ENCODE measurements at regions not wholly inside any gene's neighbourhood (a gene's known extent, or its start where the extent isn't known, plus 50 kb on each side); places are given as distances from the start of the nearest gene placed in this dataset.

DNA sequence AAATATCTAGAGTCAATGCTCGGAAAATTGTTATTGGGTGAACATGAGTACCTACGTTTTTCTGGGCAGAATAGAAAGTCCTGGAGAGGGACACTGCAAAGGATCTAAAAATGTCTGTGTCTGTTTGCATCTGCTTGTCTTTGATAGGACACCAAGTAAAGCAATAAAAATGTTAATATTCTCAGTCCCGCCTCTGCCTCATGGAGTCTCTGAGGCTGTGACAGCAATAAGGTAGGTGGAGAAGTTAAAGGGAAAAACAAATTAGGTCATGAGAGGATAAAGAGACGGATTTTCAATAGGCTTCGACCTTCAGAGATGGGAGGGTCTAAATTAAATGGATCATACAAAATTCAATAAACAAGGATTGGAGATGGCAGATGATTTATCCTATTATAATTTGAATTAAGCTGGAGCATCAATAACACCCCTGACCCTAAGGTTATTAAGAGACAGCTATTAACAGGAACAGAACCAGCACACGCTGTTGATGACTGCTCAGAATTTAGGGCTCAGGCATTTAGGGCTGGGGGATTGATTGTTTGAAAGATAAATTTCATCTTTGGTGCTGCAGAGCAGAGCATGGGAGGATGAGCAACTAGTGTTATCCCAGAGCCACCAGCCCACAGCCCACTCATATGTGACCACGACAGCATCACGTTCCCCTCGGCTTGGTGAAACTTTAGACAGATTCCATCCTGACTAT, 620.3 kb upstream of the CDH4 start:
- TF ChIP-seq FOXP2 (optimal IDR thresholded peaks at IDR 0.05; ENCODE audit: borderline replicate concordance, extremely low read depth, extremely low read length, insufficient read depth) (no peak), SIN3A (IDR thresholded peaks at IDR 0.05; ENCODE audit: borderline replicate concordance, insufficient read depth, low read length) (no peak), POLR2AphosphoS5 (IDR thresholded peaks at IDR 0.05; ENCODE audit: low read depth, low read length) (no peak), TAF1 (IDR thresholded peaks at IDR 0.05; ENCODE audit: borderline replicate concordance, insufficient read depth, low read length) (no peak)
- TF ChIP-seq, protein P1, sequence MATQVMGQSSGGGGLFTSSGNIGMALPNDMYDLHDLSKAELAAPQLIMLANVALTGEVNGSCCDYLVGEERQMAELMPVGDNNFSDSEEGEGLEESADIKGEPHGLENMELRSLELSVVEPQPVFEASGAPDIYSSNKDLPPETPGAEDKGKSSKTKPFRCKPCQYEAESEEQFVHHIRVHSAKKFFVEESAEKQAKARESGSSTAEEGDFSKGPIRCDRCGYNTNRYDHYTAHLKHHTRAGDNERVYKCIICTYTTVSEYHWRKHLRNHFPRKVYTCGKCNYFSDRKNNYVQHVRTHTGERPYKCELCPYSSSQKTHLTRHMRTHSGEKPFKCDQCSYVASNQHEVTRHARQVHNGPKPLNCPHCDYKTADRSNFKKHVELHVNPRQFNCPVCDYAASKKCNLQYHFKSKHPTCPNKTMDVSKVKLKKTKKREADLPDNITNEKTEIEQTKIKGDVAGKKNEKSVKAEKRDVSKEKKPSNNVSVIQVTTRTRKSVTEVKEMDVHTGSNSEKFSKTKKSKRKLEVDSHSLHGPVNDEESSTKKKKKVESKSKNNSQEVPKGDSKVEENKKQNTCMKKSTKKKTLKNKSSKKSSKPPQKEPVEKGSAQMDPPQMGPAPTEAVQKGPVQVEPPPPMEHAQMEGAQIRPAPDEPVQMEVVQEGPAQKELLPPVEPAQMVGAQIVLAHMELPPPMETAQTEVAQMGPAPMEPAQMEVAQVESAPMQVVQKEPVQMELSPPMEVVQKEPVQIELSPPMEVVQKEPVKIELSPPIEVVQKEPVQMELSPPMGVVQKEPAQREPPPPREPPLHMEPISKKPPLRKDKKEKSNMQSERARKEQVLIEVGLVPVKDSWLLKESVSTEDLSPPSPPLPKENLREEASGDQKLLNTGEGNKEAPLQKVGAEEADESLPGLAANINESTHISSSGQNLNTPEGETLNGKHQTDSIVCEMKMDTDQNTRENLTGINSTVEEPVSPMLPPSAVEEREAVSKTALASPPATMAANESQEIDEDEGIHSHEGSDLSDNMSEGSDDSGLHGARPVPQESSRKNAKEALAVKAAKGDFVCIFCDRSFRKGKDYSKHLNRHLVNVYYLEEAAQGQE (IDR thresholded peaks at IDR 0.05; ENCODE audit: insufficient read depth in 1 of 2, low read depth in 2 of 2, low read length in 2 of 2) = no peak

- TF ChIP-seq, protein P1 (IDR thresholded peaks at IDR 0.05; ENCODE audit: insufficient read depth in 1 of 2, low read depth in 2 of 2, low read length in 2 of 2) = no peak
- TF ChIP-seq FOXP2 (optimal IDR thresholded peaks at IDR 0.05; ENCODE audit: borderline replicate concordance, extremely low read depth, extremely low read length, insufficient read depth) = no peak
- no peak for TF ChIP-seq POLR2AphosphoS5 (IDR thresholded peaks at IDR 0.05; ENCODE audit: low read depth, low read length)
- no peak for TF ChIP-seq TAF1 (IDR thresholded peaks at IDR 0.05; ENCODE audit: borderline replicate concordance, insufficient read depth, low read length)
- TF ChIP-seq SIN3A (IDR thresholded peaks at IDR 0.05; ENCODE audit: borderline replicate concordance, insufficient read depth, low read length) = no peak
Observed at GRCh38 chr20:60632391-60633262, 619.4 kb upstream of the CDH4 start.

GRCh38 chr20:60634491-60635172, 617.4 kb upstream of the CDH4 start:
- TF ChIP-seq, protein P1 (IDR thresholded peaks at IDR 0.05; ENCODE audit: insufficient read depth in 1 of 2, low read depth in 2 of 2, low read length in 2 of 2) = no peak
- TF ChIP-seq SIN3A (IDR thresholded peaks at IDR 0.05; ENCODE audit: borderline replicate concordance, insufficient read depth, low read length) = no peak

- no peak for TF ChIP-seq SIN3A (IDR thresholded peaks at IDR 0.05; ENCODE audit: borderline replicate concordance, insufficient read depth, low read length)
- TF ChIP-seq POLR2AphosphoS5 (IDR thresholded peaks at IDR 0.05; ENCODE audit: low read depth, low read length) = no peak
- TF ChIP-seq TAF1 (IDR thresholded peaks at IDR 0.05; ENCODE audit: borderline replicate concordance, insufficient read depth, low read length) = no peak
- TF ChIP-seq, protein P1 (IDR thresholded peaks at IDR 0.05; ENCODE audit: insufficient read depth in 1 of 2, low read depth in 2 of 2, low read length in 2 of 2) = no peak
- no peak for TF ChIP-seq FOXP2 (optimal IDR thresholded peaks at IDR 0.05; ENCODE audit: borderline replicate concordance, extremely low read depth, extremely low read length, insufficient read depth)
Observed at GRCh38 chr20:60636417-60636816, 615.6 kb upstream of the CDH4 start.

Measured in PFSK-1 (cell line).